ENCODE measurements at regions not wholly inside any gene's neighbourhood (a gene's known extent, or its start where the extent isn't known, plus 50 kb on each side); places are given as distances from the start of the nearest gene placed in this dataset.

DNA sequence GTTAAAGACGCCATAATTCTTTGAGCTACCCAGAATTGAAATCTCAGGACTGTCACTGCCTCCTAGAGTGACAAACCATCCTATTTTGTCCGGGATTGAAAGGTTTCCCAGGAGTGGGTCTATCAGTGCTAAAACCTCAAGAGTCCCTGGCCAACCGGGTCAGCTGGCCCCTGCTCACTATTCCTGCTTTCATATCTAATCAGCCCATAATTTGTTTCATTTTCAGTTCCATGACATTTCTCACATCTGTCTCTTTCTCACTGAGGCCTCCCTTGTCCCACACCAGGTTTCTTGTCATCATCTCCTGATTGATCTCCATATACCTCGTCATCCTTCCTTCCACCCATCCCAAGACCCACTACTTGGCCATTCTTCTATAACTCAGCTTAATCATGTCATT, 98.2 kb downstream of the SLC35B3 start:
- no peak for DNase-seq (ENCODE audit: low read depth, low spot score)
- peaks cover 4% of the 10 kb centered on the region for H3K4me1 Mint-ChIP-seq
- H3K9me3 Mint-ChIP-seq = no peaks in the 10 kb centered on the region
- H3K27ac Mint-ChIP-seq (ENCODE audit: unreplicated experiment) = no peak overlapping the region
- no peak overlapping the region for H3K4me3 Mint-ChIP-seq
- no peaks in the 10 kb centered on the region for H3K36me3 Mint-ChIP-seq (ENCODE audit: low read depth)
- no peaks in the 10 kb centered on the region for H3K27me3 Mint-ChIP-seq (ENCODE audit: low read depth)
- TF ChIP-seq, protein P1, sequence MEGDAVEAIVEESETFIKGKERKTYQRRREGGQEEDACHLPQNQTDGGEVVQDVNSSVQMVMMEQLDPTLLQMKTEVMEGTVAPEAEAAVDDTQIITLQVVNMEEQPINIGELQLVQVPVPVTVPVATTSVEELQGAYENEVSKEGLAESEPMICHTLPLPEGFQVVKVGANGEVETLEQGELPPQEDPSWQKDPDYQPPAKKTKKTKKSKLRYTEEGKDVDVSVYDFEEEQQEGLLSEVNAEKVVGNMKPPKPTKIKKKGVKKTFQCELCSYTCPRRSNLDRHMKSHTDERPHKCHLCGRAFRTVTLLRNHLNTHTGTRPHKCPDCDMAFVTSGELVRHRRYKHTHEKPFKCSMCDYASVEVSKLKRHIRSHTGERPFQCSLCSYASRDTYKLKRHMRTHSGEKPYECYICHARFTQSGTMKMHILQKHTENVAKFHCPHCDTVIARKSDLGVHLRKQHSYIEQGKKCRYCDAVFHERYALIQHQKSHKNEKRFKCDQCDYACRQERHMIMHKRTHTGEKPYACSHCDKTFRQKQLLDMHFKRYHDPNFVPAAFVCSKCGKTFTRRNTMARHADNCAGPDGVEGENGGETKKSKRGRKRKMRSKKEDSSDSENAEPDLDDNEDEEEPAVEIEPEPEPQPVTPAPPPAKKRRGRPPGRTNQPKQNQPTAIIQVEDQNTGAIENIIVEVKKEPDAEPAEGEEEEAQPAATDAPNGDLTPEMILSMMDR (conservative IDR thresholded peaks at IDR 0.05) = no peak

DNA sequence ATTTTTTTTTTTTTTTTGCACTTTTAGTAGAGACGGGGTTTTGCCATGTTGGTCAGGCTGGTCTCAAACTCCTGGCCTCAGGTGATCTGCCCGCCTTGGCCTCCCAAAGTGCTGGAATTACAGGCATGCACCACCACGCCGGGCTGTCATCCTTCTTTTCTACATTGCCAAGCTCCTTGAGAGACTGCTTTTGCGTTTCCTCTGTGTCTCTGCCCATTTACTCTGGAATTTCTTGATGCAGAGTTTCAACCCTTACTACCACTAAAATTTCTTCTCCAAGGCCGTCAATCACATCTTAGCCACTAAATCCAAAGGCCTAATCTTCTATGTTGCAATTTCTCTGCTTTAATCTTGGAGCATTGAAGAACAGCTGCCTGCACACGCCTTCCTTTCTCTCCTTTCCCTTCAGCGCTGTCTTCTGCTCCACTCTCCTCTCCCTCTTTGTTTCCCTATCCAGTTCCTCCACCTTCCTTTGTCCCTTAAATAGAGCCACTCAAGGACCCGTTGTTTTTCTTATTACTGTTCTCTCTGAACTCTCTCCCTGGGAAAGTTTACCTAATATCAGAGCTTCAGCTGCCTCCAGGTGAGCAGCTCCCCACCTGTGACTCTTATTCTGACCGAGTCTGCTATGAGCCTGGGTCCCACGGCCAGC, 98.8 kb downstream of the SLC35B3 start:
- H3K27ac Mint-ChIP-seq (ENCODE audit: unreplicated experiment) = no peak overlapping the region
- no peaks in the 10 kb centered on the region for H3K9me3 Mint-ChIP-seq
- TF ChIP-seq, protein P1 (conservative IDR thresholded peaks at IDR 0.05) = no peak
- peaks cover 4% of the 10 kb centered on the region for H3K4me1 Mint-ChIP-seq
- H3K36me3 Mint-ChIP-seq (ENCODE audit: low read depth) = no peaks in the 10 kb centered on the region
- DNase-seq (ENCODE audit: low read depth, low spot score) = no peak
- no peak overlapping the region for H3K4me3 Mint-ChIP-seq
- no peaks in the 10 kb centered on the region for H3K27me3 Mint-ChIP-seq (ENCODE audit: low read depth)

DNA sequence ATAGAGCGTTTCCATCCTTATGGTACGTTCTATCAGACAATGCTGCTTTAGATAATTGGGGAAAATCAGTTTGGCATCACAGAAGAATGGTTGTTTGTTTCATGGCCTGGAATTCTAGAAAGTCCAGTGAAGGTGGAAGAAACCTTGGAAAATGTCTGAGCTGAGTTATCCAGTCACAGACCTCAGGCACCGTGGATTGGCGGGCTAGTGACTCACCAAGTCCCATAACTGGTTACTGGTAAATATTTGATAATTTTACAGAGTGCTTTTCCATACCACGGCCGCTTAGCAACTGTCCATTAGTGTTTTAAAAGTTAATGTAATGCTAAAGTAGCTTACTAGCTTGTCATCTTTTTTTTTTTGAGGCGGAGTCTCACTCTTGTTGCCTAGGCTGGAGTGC, 99.4 kb downstream of the SLC35B3 start:
- Mint-ChIP-seq H3K9me3 (no peaks in the 10 kb centered on the region), H3K27me3 (ENCODE audit: low read depth) (no peaks in the 10 kb centered on the region), H3K4me1 (peaks cover 4% of the 10 kb centered on the region), H3K4me3 (no peak overlapping the region), H3K27ac (ENCODE audit: unreplicated experiment) (no peak overlapping the region), H3K36me3 (ENCODE audit: low read depth) (no peaks in the 10 kb centered on the region)
- TF ChIP-seq, protein P1 (conservative IDR thresholded peaks at IDR 0.05) = no peak
- DNase-seq (ENCODE audit: low read depth, low spot score) = no peak

DNA sequence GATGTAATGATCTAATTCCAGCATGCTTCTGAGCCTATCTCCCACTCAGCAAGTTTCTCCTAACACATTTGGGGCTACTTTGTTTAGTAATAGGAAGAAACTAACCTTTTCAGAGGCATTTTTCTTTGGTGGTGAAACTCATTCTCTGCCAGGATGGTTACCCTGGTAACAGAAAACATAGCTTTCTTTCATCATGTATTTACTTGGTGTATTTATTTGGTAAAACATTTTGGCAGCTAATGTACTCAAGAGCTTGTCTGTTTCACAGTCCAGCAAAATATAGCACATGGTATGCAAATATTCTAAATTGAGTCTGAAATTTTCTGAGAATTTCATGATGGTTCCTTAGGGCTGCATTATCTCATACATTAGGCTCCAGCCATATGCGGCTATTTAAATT, 100.0 kb downstream of the SLC35B3 start:
- no peaks in the 10 kb centered on the region for H3K36me3 Mint-ChIP-seq (ENCODE audit: low read depth)
- H3K4me3 Mint-ChIP-seq = no peak overlapping the region
- H3K27me3 Mint-ChIP-seq (ENCODE audit: low read depth) = no peaks in the 10 kb centered on the region
- no peaks in the 10 kb centered on the region for H3K9me3 Mint-ChIP-seq
- DNase-seq (ENCODE audit: low read depth, low spot score) = no peak
- no peak overlapping the region for H3K27ac Mint-ChIP-seq (ENCODE audit: unreplicated experiment)
- peaks cover 4% of the 10 kb centered on the region for H3K4me1 Mint-ChIP-seq
- TF ChIP-seq, protein P1 (conservative IDR thresholded peaks at IDR 0.05) = no peak

GRCh38 chr6:8334113-8334512, 101.2 kb downstream of the SLC35B3 start:
- peaks cover 12% of the 10 kb centered on the region for H3K4me1 Mint-ChIP-seq
- no peaks in the 10 kb centered on the region for H3K36me3 Mint-ChIP-seq (ENCODE audit: low read depth)
- H3K4me3 Mint-ChIP-seq = no peak overlapping the region
- H3K27ac Mint-ChIP-seq (ENCODE audit: unreplicated experiment) = no peak overlapping the region
- no peak for DNase-seq (ENCODE audit: low read depth, low spot score)
- no peaks in the 10 kb centered on the region for H3K9me3 Mint-ChIP-seq
- H3K27me3 Mint-ChIP-seq (ENCODE audit: low read depth) = no peaks in the 10 kb centered on the region
- TF ChIP-seq, protein P1 (conservative IDR thresholded peaks at IDR 0.05) = no peak
